HG02938 (cell line): ENCODE measurements at regions not wholly inside any gene's neighbourhood (a gene's known extent, or its start where the extent isn't known, plus 50 kb on each side); places are given as distances from the start of the nearest gene placed in this dataset.
"Not testable (repeated sequence)": the region's sequence is repeated elsewhere in the genome, so short reads cannot be mapped to it uniquely, and the experiment has no call there.

Source experiments
- ATAC-seq: cut with Tn5 transposase; IDR thresholded peaks from one replicate; pipeline ENCODE4 v1.9.1; 2021; ENCODE audit warnings: mild to moderate bottlenecking, moderate library complexity; ENCODE audit not compliant: unreplicated experiment

DNA sequence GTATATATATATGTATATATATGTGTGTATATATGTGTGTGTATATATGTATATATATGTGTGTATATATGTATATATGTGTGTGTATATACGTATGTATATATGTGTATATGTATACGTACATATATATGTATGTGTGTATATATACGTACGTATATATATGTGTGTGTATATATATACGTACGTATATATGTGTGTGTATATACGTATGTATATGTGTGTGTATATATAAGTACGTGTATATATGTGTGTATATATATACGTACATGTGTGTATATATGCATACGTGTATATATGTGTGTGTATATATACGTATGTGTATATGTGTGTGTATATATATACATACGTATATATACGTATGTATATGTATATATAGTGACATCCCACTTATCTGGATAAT is 154.4 kb downstream of the CDRT15L2 start:
- no peak for ATAC-seq

DNA sequence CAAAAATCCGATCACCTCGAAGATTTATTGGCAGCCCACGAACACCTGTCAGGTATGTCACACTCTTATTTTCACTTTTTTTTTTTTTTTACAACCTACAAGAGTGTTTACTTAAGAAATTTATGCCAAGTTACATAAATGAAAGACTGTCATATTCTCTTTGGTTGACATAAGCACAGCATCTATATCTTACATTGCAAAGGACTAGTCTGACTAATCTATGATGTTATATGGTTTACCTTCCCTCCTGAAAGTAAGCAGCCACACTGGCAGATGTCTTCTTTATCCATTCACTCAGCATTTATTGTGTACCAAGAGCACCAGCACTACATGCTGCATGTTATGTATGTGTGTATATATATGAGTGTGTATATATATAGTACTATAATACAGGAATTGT is 156.3 kb downstream of the CDRT15L2 start:
- no peak for ATAC-seq

DNA sequence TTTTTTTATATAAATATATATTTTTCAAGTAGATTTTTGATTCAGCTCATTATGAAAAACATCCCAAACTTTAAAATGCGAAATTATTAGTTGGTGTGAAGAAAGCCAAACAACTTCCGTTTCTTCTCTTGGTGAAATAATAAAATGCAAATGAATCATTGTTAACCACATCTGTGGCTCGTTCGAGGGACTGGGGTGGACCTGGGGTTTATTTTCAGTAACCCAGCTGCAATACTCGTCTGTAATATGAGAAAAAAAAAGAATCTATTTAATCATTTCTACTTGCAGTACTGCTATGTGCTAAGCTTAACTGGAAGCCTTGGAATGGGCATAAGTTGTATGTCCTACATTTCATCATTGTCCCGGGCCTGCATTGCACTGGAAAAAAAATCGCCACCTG is 158.1 kb downstream of the CDRT15L2 start:
- not testable (repeated sequence) for ATAC-seq

GRCh38 chr17:20771104-20771503 is 191.6 kb downstream of the CDRT15L2 start:
- no peak for ATAC-seq

- no peak for ATAC-seq
These were observed 195.1 kb downstream of the CDRT15L2 start for GRCh38 chr17:20774472-20775135.

DNA sequence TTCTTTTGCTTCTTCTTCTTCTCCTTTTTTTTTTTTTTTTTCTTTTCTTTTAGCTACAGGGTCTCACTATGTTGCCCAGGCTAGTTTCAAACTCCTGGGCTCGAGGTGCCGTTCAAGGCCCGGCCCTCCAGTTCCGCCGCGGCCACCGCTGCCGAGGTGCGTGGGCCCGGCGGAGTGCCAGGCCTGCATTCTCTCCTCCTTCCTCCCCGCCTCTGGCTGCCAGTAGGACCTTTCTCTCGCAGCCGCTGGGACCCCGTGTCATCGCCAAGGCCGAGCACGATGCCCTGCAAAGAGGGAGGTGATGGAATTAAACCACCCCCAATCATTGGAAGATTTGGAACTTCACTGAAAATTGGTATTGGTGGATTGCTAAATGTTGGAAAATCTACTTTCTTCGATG is 195.8 kb downstream of the CDRT15L2 start:
- no peak for ATAC-seq

DNA sequence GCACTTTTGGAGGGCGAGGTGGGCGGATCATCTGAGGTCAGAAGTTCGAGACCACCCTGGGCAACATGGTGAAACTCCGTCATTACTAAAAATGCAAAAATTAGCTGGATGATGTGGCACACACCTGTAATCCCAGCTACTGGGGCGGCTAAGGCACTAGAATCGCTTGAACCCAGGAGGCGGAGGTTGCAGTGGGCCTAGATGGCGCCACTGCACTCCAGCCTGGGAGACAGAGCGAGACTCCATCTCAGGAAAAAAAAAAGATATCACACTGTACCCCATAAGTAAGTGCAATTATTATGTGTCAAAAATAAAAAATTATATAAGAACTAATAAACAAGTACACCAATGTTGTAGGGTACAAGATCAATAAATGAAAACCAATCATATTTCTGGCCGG is 200.0 kb downstream of the CDRT15L2 start:
- ATAC-seq = no peak

DNA sequence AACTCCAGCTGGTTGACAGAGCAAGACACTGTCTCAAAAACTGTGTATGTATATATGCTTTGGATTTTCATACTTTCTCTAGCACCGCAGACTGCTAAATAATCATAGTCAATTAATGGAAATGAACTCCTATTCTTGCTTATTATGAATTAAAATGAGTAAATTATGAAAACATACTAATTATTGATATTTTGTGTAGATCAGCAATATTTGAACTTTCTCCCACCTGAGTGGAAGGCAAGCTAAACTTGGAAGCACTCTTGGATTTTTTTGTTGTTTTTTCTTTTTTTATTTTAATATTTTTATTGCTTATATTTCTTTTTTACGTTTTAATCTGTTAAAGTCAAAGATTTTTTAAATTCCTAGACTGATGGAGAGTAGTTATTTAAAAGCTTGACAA is 201.7 kb downstream of the CDRT15L2 start:
- ATAC-seq = no peak

DNA sequence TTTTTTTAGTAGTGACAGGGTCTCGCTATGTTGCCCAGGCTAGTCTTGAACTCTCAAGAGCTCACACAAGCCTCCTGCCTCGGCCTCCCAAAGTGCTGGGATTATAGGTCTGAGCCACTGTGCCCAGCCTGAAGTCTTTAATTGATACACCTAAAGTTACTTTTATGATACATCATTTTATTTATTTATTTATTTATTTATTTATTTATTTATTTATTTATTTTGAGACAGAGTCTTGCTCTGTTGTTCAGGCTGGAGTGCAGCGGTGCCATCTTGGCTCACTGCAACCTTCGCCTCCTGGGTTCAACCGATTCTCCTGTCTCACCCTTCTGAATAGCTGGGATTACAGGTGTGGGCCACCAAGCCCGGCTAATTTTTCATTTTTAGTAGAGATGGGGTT is 202.3 kb downstream of the CDRT15L2 start:
- ATAC-seq = not testable (repeated sequence)

DNA sequence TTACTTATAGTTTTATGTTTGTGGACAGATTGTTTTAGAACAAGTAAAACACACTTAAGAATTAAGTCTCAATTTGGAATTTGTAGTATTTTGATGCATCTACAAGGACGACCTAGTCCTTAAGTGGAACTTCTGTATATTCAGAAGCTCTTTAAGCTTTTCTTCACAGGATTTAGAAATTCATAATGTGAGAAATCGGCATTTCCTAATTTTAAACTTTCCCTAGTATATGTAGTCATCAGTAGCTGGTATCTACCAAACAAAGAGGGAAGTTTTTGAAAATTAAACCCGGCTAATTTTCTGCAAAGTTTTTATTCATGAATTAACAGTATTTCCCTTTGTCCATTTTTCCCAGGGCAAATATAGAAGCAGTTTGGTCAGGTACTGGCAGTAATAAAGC is 203.6 kb downstream of the CDRT15L2 start:
- no peak for ATAC-seq

- no peak for ATAC-seq
These were observed 204.7 kb downstream of the CDRT15L2 start for GRCh38 chr17:20784100-20784665.

DNA sequence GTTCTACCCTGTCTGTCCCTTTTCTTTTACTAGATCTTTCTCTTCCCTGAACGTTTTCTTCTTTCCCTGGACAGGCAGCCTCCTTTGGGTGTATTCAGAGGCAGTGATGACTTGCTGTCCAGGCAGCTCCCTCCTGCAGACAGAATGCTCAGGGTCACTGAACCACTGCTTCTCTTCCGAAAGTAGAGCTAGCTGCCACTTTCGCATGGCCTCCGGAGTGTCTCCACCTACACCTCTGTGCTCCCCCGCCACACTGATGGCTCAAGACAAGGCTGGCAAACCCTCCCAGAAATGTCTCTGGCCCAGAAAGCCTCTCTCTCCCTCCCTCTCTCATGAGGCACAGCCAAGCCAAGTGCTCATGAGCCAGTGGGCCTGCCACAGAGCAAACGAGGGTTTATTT is 207.8 kb downstream of the CDRT15L2 start:
- no peak for ATAC-seq

- no peak for ATAC-seq
These were observed 212.1 kb downstream of the CDRT15L2 start for GRCh38 chr17:20791626-20792025.

DNA sequence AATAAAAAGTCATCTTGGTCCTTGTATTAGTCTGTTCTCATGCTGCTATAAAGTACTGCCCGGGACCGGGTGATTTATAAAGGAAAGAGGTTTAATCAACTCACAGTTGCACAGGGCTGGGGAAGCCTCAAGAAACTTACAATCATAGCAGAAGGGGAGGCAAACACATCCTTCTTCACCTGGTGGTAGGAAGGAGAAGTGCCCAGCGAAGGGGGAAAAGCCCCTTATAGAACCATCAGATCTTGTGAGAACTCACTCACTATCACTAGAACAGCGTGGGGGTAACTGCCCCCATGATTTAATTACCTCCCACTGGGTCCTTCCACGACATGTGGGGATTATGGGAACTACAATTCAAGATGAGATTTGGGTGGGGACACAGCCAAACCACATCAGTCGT is 215.0 kb downstream of the CDRT15L2 start:
- ATAC-seq = not testable (repeated sequence)

- ATAC-seq = no peak
These were observed 217.8 kb downstream of the CDRT15L2 start for GRCh38 chr17:20797292-20797691.

DNA sequence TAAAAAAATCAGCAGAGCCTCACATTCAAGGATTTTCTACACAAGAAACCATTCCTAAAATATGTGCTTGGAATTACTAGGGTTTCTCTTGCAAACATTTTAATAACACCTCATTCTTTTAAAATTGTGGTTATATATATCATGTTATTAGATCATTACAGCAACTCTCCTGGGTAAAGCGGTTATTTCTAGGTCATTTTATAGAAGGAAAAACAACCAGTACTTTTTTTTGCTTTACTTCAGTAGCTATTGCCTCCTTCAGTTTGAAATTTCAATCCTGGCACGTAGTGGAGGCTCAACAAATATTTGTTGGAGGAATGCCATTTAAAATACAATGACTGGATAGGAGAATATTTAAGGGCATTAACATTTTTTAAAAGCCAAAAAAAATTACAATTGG is 220.6 kb downstream of the CDRT15L2 start:
- ATAC-seq = no peak

GRCh38 chr17:20805751-20806150 is 226.2 kb downstream of the CDRT15L2 start:
- no peak for ATAC-seq

- ATAC-seq = not testable (repeated sequence)
These were observed 228.0 kb downstream of the CDRT15L2 start for GRCh38 chr17:20807566-20807965.

GRCh38 chr17:20815410-20815809 is 227.4 kb downstream of the USP22 start:
- ATAC-seq = not testable (repeated sequence)

GRCh38 chr17:20823905-20824304 is 218.9 kb downstream of the USP22 start:
- ATAC-seq = no peak

DNA sequence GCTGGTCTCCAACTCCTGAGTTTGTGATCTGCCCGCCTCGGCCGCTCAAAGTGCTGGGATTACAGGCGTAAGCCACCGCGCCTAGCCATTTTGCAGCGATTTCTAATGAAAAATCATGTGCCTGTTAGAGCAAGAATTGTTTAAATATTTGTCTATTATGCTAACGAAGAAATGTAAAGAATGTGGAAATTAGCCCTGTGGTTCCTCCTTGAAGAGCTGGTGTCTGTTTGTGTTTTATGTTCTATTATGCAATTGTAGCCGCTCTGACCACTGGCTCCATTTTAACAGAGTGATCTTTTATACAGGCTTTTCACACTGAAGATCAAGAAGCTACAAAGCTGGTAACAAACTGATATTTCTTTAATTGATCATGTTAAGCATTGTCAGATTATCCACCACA is 217.3 kb downstream of the USP22 start:
- ATAC-seq = no peak

GRCh38 chr17:20840453-20840852 is 202.4 kb downstream of the USP22 start:
- not testable (repeated sequence) for ATAC-seq
